GM19324 (cell line): ENCODE measurements at regions not wholly inside any gene's neighbourhood (a gene's known extent, or its start where the extent isn't known, plus 50 kb on each side); places are given as distances from the start of the nearest gene placed in this dataset.

Source experiments
- ATAC-seq: cut with Tn5 transposase; IDR thresholded peaks from one replicate; pipeline ENCODE4 v1.9.1; 2021; ENCODE audit warnings: mild to moderate bottlenecking, moderate library complexity; ENCODE audit not compliant: unreplicated experiment, low FRiP score

DNA sequence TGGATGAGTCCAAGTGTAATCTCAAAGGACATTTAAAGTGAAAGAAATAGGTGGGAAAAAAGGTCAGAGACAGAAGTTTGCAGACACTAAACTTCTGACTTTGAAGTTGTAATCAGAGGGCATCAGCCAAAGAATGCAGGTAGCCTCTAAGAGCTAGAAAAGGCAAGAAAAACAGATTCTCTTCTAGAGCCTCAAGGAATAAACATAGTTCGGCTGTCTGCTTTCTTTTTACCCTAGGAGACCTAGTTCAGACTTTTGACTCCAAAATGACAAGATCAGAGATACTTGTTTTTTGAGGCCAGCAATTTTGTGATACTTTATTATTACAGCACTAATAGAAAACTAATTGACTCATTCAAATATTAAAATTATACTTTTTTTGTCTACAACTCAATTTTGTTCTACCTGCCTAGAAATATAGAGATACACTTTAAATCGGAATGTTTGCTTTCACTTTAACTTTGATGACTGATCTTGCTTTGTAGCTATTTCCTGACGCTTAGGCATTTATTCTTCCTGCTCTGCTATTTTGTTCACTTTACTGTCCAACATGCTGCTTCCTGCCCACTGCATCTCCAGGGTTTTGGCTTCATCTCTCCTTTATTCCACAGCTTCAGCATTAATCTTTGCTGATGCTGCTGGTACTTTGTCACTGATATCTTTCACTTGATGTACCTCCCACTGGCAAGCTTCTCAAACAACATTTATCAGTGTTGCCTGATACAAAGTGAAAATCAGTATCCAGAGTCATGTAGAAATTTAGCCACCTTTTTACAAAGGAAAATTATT lies 272.5 kb downstream of the DSEL start:
- no peak for ATAC-seq

- no peak for ATAC-seq
These were observed 274.5 kb downstream of the DSEL start for GRCh38 chr18:67242001-67242400.

GRCh38 chr18:67241299-67241698 lies 275.2 kb downstream of the DSEL start:
- no peak for ATAC-seq

DNA sequence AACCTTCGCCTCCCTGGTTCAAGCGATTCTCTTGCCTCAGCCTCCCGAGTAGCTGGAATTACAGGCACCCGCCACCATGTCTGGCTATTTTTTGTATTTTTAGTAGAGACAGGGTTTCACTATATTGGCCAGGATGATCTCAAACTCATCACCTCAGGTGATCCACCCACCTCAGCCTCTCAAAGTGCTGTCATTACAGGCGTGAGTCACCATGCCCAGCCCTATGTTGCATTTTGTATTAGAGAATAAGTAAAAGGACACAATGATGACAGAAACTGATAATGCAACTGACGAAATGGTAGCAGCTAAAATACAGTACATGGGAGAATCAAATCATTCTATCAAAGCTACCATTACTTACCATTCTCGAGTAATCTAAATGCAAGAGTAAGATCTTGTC lies 276.7 kb downstream of the DSEL start:
- ATAC-seq = no peak

DNA sequence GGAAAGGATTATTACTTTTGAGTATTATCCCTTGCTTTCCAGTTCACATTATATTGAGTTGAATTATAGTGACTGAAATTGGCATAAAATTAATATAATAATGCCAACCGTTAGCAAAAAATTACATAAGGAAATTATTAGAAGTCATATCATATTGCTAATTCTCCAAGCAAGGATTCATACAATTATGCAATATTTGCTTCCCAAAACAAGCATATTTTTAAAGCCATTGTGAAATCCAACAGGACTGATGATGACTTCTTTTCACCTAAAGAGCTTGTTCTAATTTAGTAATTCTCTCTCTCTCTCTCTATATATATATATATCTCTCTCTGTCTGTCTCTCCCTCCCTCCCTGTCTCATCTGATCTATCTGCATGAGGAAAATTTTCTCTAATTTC lies 283.5 kb downstream of the DSEL start:
- no peak for ATAC-seq

DNA sequence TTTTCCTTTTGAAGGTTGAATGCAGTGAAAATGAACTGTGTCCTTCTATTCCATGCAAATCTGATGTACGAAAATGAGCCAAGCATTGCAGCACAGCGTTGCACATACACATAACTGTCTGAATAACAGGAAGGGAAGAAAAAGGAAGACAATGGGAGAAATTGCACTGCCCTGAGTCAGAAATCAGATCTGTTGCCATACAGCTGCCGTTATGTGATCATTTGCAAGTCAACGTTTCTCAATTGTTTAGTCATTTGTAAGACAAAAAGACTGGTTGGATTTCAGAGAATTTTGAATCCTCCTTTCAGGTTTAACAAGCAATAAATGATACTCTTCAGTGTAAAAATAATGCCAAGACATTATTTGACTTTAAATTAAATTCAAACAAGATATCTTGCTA lies 284.1 kb downstream of the DSEL start:
- ATAC-seq = no peak

DNA sequence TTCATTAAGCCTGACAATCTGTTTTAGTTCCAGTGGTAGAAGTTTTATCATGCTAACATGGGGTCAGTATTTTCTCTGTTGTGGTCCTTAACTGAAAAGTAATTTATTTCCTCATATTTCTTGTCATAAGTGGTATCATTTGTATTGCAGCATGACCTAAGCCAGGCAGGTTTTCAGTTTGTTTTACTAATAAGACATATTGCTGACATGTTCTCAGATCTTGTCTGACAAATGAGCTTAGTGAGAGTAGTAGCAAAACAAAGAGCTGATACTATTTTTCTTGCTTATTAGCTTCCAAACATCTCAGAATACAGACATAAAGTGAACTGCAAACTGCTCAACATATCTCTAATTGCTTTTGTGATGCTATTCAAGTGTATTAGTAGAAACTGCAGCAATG lies 293.6 kb downstream of the DSEL start:
- ATAC-seq = no peak

DNA sequence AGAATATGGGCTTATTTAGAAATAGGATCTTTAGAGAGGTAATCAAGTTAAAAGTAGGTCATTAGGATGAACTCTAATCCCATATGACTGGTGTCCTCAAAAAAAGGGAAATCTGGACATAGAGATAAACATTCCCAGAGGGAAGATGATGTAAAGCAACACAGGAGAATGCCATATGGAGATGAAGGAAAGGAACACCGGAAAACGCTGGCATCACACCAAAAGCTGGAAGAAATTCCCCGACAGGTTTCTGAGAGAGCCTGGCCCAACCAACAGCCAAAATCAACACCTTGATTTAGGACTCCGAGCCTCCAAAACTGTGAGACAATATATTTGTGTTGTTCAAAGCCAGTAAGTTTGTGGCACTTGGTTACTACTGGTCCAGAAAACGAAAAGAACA lies 296.7 kb downstream of the DSEL start:
- ATAC-seq = no peak

DNA sequence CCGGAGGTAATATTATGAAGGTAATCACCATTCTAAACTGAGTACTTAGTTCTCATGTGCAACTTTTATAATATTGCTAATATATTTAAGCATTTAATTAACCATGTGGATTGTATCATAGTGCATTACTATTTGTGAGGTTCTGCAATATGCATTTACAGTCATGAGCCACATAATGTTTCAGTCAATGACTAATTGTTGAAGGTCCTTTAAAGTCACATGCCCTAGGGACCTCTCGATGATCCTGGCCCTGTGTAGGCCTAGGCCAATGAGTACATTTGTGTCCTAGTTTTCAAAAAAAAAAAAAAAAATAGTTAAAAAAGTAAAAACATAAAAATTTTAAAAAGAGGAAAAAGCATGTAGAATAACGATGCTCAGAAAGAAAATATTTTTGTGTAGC lies 298.0 kb downstream of the DSEL start:
- ATAC-seq = no peak

DNA sequence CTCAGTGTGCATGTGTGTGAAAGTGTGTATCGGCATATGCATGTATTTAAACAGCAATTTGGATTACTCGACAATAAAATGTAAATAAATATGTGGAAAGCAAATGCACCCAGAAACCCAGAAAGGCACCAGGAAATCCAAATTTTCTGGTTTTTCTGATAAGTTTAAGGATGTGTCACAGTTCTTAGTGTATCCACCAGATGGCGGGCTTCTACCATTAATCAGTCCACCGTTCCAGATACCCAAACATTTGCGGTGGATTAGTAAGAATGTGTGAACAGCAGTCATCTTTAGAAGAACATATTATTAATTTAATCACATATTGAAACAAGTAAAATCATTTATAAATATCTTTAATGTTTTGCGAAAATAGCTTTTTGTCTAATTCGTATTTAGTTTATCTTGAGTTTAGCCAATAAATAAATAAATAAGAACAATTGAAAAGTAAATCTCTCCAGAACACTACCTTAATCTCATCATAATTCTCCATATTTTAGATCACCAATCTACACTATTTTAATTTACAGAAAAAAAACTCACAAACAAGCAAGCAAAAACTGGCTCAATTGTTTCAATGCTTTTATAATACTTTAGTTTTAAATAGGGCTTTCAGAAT lies 298.9 kb downstream of the DSEL start:
- ATAC-seq = peak; percentile 75

GRCh38 chr18:67216846-67217245 lies 299.7 kb downstream of the DSEL start:
- ATAC-seq = no peak

- no peak for ATAC-seq
These were observed 300.8 kb downstream of the DSEL start for GRCh38 chr18:67215686-67216085.

DNA sequence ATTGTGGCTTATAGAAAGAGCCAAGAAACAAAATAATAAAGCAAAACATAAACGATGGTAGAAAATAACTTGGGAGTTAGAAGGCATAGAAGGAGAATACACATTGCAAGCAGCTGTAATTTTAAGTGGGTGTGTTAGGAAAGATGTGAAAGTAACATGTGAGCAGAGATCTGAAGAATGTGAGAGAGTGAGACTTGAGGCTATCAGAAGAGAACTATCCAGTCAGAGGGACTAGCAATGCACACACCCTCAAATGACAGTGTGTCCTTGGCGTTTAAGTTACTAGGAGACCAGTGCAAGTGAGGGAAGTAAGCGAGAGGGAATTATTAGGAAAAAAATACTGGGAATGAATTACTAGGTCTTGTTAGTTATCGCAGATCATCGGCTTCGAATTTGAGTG lies 304.9 kb downstream of the DSEL start:
- ATAC-seq = no peak

DNA sequence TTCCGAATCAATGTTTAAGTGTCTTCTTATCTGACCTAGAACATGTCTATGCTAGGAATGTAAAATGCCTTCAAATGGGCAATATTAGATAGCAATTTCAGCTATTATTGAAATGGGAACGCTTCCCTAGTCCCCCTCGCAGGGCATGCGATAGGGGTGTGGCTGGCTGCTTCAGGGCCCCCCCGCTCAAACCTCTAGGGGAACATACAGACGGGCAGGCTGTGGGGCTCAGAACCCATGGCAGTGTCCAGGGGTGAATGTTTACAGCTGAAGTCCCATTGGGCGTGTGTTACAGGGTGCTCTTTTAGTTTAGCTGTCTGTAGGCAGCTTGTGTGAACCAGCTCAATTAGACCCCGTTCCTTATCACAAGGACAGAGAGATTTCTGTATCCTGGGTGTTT lies 315.9 kb downstream of the DSEL start:
- no peak for ATAC-seq

GRCh38 chr18:67199993-67200617 lies 316.4 kb downstream of the DSEL start:
- ATAC-seq = peak; percentile 91

DNA sequence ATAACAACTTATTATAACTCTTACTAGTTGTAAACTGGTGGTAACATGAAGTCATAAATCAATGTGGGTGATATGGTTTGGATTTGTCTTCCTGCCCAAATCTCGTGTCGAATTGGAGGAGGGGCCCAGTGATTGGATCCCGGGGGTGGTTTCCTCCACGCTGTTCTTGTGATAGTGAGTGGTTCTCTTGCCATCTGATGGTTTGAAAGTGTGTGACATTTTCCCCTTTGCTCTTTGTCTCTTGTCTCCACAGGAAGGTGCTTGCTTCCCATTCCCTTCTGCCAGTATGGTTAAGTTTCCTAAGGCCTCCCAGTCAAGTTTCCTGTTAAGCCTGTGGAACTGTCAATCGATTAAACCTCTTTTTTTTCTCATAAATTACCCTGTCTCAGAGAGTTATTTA lies 321.6 kb downstream of the DSEL start:
- no peak for ATAC-seq

GRCh38 chr18:67192535-67192934 lies 324.0 kb downstream of the DSEL start:
- no peak for ATAC-seq

DNA sequence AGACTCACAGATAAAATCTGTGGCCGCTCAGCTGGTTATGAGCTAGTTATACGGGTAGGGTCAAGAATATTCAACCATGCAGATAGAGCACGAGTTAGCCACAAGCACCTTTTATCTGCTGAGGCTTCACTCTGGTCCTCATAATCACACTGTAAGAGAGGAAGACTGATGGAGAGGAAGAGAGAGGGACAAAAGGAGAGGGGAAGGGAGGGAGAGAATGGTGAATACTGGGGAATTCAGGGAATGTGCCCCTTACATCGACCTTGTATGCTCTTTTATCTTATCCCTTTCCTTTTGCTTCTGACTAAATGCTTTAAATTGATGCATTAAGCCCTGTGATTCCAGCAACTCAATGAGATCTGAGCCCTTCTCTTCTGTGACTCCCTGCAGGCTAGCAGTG lies 333.1 kb downstream of the DSEL start:
- ATAC-seq = no peak

DNA sequence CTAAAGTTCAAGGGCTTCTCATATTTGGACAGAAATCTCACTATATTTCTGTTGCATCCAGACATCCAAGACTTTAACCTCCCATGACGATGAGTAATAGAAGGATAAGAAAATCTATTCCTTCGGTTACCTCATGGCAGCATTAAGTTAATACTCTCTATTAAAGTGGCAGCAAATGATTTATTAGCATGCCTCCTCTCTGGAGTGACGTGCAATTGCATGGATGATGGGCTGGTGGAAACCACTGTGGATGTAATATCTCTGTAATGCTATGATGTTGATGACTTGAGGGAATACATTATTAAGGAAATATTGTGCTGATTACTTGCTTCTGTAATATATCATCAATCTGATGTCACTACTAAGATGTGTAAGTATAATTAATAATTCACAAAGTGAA lies 336.8 kb downstream of the DSEL start:
- no peak for ATAC-seq

DNA sequence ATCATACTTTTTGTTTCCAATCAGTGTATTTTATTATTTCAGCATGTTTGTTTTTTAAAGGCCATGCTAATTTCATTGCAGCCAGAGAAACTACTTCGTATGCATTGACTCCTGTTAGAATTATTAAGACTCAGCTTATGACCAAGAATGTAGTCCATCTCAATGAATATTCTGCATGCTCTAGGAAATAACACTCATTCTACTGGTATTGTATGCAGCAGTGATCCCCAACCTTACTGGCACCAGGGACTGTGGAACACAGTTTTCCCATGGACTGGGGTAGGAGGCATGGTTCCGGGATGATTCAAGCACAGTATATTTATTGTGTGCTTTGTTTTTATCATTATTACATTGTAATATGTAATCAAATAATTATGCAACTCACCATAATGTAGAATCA lies 356.9 kb downstream of the DSEL start:
- no peak for ATAC-seq

DNA sequence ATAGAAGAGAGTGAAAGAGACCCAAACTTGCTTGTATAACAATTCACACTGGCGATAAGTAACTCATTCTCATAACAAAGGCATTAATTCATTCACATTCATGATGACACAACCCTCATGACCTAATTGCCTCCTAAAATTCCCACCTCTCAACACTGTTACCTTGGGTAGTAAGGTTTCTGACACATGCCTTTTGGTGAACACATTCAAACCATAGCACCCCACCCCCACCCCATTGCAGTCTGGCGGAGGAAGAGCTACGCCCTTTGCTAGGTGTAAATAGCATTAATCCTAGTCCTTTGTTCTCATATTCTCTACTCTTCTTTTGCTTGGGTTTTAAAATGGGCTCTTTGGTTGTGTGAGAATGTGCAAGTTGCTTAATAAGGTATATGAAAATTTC lies 361.5 kb downstream of the DSEL start:
- ATAC-seq = no peak

DNA sequence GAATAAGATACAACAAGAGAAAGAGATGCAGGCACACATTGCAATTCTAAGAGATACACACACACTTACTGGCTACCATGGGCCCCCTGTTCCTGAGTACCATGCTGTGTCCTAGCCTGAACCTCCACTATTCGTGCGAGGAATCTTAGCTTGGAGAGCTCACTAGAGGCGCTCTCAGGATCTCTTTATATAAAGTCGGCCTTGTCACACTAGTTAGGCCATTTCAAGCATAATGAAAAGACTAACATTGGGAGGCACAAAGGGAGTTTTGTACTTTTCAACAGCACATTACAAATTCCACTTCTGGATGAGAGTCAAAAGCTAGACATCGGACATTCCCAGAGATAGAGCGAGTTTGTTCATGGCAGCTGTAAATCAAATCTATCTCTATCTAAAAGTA lies 365.2 kb downstream of the DSEL start:
- no peak for ATAC-seq
